HUES64 (cell line): ENCODE measurements at regions not wholly inside any gene's neighbourhood (a gene's known extent, or its start where the extent isn't known, plus 50 kb on each side); places are given as distances from the start of the nearest gene placed in this dataset.
"Not testable (repeated sequence)": the region's sequence is repeated elsewhere in the genome, so short reads cannot be mapped to it uniquely, and the experiment has no call there.

ENCODE experiments used
- H3K27ac ChIP-seq: 2 replicates; pipeline ENCODE4 v1.7.0; 2013; ENCODE audit warnings: low read depth, low read length, inconsistent platforms
- H3K27me3 ChIP-seq: 2 replicates; pipeline ENCODE4 v1.6.1; 2013; ENCODE audit warnings: mild to moderate bottlenecking, low read length; ENCODE audit not compliant: insufficient read depth
- H3K36me3 ChIP-seq: 2 replicates; pipeline ENCODE4 v1.6.1; 2013; ENCODE audit warnings: mild to moderate bottlenecking, low read length; ENCODE audit not compliant: insufficient read depth
- H3K4me1 ChIP-seq: 2 replicates; pipeline ENCODE4 v1.6.1; 2013; ENCODE audit warnings: mild to moderate bottlenecking, low read length, moderate library complexity; ENCODE audit not compliant: insufficient read depth
- H3K4me3 ChIP-seq: 2 replicates; pipeline ENCODE4 v1.5.1; 2013; ENCODE audit warnings: mild to moderate bottlenecking, low read length, moderate library complexity
- H3K9ac ChIP-seq: 2 replicates; pipeline ENCODE4 v1.6.1; 2013; ENCODE audit warnings: mild to moderate bottlenecking, low read depth, low read length
- H3K9me3 ChIP-seq: 2 replicates; pipeline ENCODE4 v1.6.1; 2013; ENCODE audit warnings: low read depth, low read length; ENCODE audit not compliant: insufficient read depth
- WGBS: fragments of 150-250, 120-280 bp; methylation state at CpG from one replicate; pipeline ENCODE4 v1.1.7; 2013; ENCODE audit warnings: missing lambda C conversion rate; 5-methylcytosine and 5-hydroxymethylcytosine counted together

DNA sequence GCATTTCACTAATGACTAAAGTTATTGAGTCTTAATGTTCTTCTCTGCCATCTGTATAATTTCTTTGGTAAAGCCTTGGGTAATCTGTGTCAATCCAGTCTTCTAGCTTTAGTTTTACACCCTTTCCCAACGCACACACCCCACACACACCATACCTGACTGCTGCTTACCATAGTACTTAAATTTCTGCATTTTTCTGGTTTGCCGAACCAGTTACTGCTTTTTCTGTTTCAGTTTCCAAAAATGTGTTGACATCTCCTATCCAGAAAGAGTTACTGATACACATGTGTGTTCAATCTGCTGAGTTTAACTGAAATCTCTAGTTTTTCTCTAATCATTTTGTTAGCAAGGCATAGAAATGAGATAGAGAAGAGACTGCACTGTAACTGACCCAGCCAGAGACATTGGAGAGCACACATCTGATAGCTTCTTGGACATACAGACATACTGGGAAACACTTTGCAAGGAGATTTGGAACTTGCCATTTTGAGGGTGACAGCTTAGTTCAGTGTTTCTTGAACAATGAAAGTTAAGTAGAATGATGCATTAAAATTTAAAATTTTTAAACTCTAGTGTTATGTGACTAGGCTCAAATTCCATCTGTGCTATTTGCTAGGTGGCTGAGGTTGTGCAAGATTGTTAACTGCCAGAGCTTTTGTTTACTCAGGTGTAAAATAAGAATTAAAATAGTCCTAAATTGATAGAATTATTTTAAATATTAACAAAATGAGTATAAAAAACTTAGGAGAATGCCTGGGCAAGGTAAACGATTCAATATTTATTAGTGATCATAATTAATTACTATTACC, 807.6 kb downstream of the DNAJB9 start:
- no peaks in the 10 kb centered on the region for H3K4me1 ChIP-seq
- 95% methylated on average over 2 of the region's 3 CpGs for WGBS

DNA sequence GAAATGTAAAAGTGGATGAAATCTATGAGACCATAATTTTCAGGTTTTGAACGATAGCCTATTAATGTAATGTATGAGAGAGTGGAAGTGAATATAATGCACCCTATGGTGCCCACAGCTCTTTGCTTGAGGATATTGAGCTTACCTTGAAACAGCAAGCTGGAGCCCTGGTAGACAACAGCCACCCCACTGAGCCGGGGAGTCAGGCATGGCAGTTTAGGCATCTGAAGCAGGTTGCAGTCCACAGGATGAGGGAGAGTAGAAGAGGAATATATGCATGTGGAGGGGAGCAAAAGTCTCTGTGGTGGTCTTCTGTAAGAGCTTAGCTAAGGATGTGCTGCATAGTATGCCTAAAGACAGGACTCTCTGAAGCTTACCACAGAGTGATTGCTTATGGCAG, 817.3 kb downstream of the DNAJB9 start:
- no peak overlapping the region for H3K9ac ChIP-seq
- H3K36me3 ChIP-seq: no peaks in the 10 kb centered on the region
- H3K27ac ChIP-seq: no peak overlapping the region
- H3K9me3 ChIP-seq: no peaks in the 10 kb centered on the region
- H3K27me3 ChIP-seq: no peaks in the 10 kb centered on the region
- no peak overlapping the region for H3K4me3 ChIP-seq
- WGBS: 92% methylated on average over 2 of the region's 2 CpGs
- H3K4me1 ChIP-seq: no peaks in the 10 kb centered on the region

More for the DNA sequence above, 807.6 kb downstream of the DNAJB9 start:
- Histone ChIP-seq H3K27me3 (no peaks in the 10 kb centered on the region), H3K9ac (no peak overlapping the region), H3K4me3 (no peak overlapping the region), H3K27ac (no peak overlapping the region), H3K36me3 (no peaks in the 10 kb centered on the region), H3K9me3 (no peaks in the 10 kb centered on the region)

- WGBS: 92% methylated on average over 1 of the region's 1 CpG
- no peaks in the 10 kb centered on the region for H3K36me3 ChIP-seq
- H3K4me1 ChIP-seq: no peaks in the 10 kb centered on the region
- no peak overlapping the region for H3K9ac ChIP-seq
- no peaks in the 10 kb centered on the region for H3K9me3 ChIP-seq
- no peaks in the 10 kb centered on the region for H3K27me3 ChIP-seq
- H3K4me3 ChIP-seq: no peak overlapping the region
- H3K27ac ChIP-seq: no peak overlapping the region
Measured at GRCh38 chr7:109387530-109387929, 817.9 kb downstream of the DNAJB9 start.

DNA sequence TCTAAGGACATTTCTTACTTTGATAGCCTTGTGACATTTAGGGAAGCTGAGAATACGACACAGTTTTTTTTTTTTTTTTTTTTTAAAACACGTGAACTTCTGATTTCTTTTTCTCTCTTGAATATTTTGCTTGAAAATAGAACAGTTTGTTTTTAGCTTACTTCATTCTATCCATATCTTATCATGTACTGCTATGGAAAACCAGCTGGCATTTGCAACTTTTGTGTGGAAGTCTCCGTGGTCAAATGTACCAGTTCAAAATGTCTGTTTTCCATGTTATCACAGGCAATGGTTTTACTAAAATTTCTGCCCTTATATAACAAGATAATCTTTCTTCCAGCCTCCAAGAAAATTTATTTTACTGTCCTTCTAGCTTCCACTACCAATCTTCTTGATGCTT, 821.6 kb downstream of the DNAJB9 start:
- Histone ChIP-seq H3K27ac (no peak overlapping the region), H3K27me3 (no peaks in the 10 kb centered on the region), H3K4me3 (no peak overlapping the region), H3K4me1 (no peaks in the 10 kb centered on the region), H3K36me3 (no peaks in the 10 kb centered on the region), H3K9me3 (no peaks in the 10 kb centered on the region), H3K9ac (no peak overlapping the region)
- 90% methylated on average over 1 of the region's 3 CpGs for WGBS

GRCh38 chr7:109402107-109402506, 832.4 kb downstream of the DNAJB9 start:
- WGBS: 83% methylated on average over 1 of the region's 1 CpG
- H3K9me3 ChIP-seq: no peaks in the 10 kb centered on the region
- peaks cover 10% of the 10 kb centered on the region for H3K4me1 ChIP-seq
- H3K27ac ChIP-seq: no peak overlapping the region
- H3K36me3 ChIP-seq: no peaks in the 10 kb centered on the region
- no peak overlapping the region for H3K9ac ChIP-seq
- no peak overlapping the region for H3K4me3 ChIP-seq
- H3K27me3 ChIP-seq: no peaks in the 10 kb centered on the region

DNA sequence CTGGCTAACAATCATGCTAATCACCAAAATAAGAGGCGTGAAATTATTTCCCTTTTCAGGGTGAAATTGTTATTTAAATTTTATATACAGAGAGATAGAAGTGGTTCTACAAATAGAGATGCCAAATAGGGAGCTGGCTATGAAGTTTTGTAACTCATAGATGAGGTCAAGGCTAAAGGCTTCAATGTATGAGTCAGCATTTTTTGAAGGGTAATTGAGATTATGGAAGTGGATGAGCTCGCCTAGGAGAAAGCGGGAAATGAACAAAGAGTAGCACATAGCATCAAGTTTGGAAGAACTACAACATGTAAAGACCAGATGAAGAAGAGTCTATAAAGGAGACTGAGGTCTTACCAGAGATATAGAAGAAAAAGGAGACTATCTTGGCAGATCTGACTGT, 838.1 kb downstream of the DNAJB9 start:
- no peak overlapping the region for H3K4me3 ChIP-seq
- H3K4me1 ChIP-seq: peaks cover 10% of the 10 kb centered on the region
- no peak overlapping the region for H3K27ac ChIP-seq
- WGBS: 92% methylated on average over 3 of the region's 3 CpGs
- H3K9ac ChIP-seq: no peak overlapping the region
- no peaks in the 10 kb centered on the region for H3K27me3 ChIP-seq
- H3K9me3 ChIP-seq: no peaks in the 10 kb centered on the region
- H3K36me3 ChIP-seq: no peaks in the 10 kb centered on the region

DNA sequence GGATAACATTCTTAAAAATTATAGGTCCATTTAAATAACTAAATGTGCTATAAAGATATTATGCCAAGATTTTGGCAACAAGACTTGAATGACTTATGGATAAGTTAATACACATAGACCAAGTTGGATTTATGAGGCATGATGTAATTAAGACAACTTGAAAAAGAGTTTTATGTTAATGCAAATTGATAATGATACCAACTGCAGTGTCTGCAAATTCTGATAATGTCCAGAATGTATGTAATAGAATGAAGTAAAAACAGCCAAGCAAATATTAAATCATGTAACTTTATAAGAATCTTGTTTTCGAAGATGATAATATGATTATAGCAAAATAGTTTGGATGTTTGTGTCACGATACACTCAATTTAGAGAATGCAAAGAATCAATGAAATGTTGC, 868.3 kb downstream of the DNAJB9 start:
- Histone ChIP-seq H3K36me3 (no peaks in the 10 kb centered on the region), H3K9ac (no peak overlapping the region), H3K27ac (no peak overlapping the region), H3K4me1 (no peaks in the 10 kb centered on the region), H3K9me3 (no peaks in the 10 kb centered on the region), H3K4me3 (no peak overlapping the region), H3K27me3 (no peaks in the 10 kb centered on the region)
- WGBS: 94% methylated on average over 2 of the region's 2 CpGs

GRCh38 chr7:109449760-109450159, 880.1 kb downstream of the DNAJB9 start:
- Histone ChIP-seq H3K36me3 (no peaks in the 10 kb centered on the region), H3K9me3 (0 out of 2 replicates have a peak, but pooled peaks cover 5% of the 10 kb centered on the region), H3K4me1 (no peaks in the 10 kb centered on the region), H3K4me3 (no peak overlapping the region), H3K27me3 (no peaks in the 10 kb centered on the region), H3K9ac (no peak overlapping the region), H3K27ac (no peak overlapping the region)
- WGBS: 94% methylated on average over 1 of the region's 1 CpG

DNA sequence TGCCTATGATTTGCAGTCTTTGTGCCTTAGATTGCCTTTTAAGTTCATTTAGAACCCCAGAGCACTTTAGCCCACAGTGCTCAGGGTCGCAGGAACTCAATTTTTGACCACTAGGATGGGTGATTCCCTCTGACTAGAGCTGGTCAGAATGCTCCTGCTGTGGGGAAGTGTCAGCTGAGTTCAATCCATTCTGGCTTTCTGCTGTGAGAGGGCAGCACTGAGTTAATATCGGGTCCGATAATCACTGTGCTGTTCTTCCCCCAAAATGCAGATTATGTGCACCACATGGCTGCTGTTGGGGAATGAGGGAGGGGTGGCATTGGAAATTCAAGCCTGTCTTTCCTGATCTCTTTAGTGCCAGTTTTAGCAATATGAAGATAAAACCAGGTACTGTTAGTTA, 886.4 kb downstream of the DNAJB9 start:
- Histone ChIP-seq H3K9ac (no peak overlapping the region), H3K9me3 (0 out of 2 replicates have a peak, but pooled peaks cover 5% of the 10 kb centered on the region), H3K27ac (no peak overlapping the region), H3K36me3 (no peaks in the 10 kb centered on the region), H3K4me3 (no peak overlapping the region), H3K4me1 (no peaks in the 10 kb centered on the region), H3K27me3 (no peaks in the 10 kb centered on the region)
- WGBS: 86% methylated on average over 3 of the region's 3 CpGs

DNA sequence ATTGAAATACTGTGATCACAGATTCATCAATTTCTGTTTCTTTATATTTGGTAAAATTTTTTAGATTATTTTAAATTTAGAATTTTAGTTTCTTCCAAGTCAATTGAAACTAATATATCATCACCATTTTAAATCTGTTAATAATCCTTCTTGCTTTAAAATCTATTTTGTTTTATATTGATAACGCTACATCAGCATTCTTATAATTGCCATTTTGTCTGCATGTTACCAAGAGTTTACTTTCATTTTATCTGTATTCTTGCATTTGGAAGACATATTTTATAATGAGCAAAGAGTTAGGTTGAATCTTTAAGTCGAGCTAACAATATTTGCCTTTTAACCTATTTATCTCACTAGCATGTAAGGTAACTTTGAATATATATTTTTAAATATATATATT, 890.6 kb downstream of the DNAJB9 start:
- Histone ChIP-seq H3K9ac (no peak overlapping the region), H3K4me3 (no peak overlapping the region), H3K4me1 (no peaks in the 10 kb centered on the region), H3K27ac (no peak overlapping the region), H3K27me3 (no peaks in the 10 kb centered on the region), H3K36me3 (no peaks in the 10 kb centered on the region), H3K9me3 (no peaks in the 10 kb centered on the region)
- WGBS: 100% methylated on average over 1 of the region's 2 CpGs

- 96% methylated on average over 3 of the region's 3 CpGs for WGBS
- no peaks in the 10 kb centered on the region for H3K9me3 ChIP-seq
- no peaks in the 10 kb centered on the region for H3K4me1 ChIP-seq
- no peak overlapping the region for H3K27ac ChIP-seq
- no peak overlapping the region for H3K9ac ChIP-seq
- H3K4me3 ChIP-seq: no peak overlapping the region
- no peaks in the 10 kb centered on the region for H3K27me3 ChIP-seq
- no peaks in the 10 kb centered on the region for H3K36me3 ChIP-seq
Measured at GRCh38 chr7:109462171-109462570, 892.5 kb downstream of the DNAJB9 start.

- H3K36me3 ChIP-seq, H3K9ac ChIP-seq, H3K27ac ChIP-seq, H3K4me1 ChIP-seq, H3K4me3 ChIP-seq, H3K27me3 ChIP-seq, H3K9me3 ChIP-seq: not testable (repeated sequence)
- WGBS: 90% methylated on average over 3 of the region's 4 CpGs
Measured at GRCh38 chr7:109467729-109468128, 898.1 kb downstream of the DNAJB9 start.
